ENCODE measurements at regions not wholly inside any gene's neighbourhood (a gene's known extent, or its start where the extent isn't known, plus 50 kb on each side); places are given as distances from the start of the nearest gene placed in this dataset.

DNA sequence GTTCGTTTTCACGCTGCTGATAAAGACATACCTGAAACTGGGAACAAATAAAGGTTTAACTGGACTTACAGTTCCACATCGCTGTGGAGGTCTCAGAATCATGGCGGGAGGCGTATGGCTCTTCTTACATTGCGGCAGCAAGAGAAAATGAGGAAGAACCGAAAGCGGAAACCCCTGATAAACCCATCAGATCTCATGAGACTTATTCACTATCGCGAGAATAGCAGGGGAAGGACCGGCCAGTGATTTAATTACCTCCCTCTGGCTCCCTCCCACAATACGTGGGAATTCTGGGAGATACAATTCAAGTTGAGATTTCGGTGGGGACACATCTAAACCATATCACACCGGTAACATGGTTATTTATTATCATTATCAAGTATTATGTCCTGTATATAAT is 2204.5 kb downstream of the ARAP2 start:
- TF ChIP-seq, protein P1, sequence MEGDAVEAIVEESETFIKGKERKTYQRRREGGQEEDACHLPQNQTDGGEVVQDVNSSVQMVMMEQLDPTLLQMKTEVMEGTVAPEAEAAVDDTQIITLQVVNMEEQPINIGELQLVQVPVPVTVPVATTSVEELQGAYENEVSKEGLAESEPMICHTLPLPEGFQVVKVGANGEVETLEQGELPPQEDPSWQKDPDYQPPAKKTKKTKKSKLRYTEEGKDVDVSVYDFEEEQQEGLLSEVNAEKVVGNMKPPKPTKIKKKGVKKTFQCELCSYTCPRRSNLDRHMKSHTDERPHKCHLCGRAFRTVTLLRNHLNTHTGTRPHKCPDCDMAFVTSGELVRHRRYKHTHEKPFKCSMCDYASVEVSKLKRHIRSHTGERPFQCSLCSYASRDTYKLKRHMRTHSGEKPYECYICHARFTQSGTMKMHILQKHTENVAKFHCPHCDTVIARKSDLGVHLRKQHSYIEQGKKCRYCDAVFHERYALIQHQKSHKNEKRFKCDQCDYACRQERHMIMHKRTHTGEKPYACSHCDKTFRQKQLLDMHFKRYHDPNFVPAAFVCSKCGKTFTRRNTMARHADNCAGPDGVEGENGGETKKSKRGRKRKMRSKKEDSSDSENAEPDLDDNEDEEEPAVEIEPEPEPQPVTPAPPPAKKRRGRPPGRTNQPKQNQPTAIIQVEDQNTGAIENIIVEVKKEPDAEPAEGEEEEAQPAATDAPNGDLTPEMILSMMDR (IDR thresholded peaks at IDR 0.05), result no peak
- no peak for TF ChIP-seq POLR2AphosphoS5 (IDR thresholded peaks at IDR 0.05)
